ENCODE measurements at regions not wholly inside any gene's neighbourhood (a gene's known extent, or its start where the extent isn't known, plus 50 kb on each side); places are given as distances from the start of the nearest gene placed in this dataset.

DNA sequence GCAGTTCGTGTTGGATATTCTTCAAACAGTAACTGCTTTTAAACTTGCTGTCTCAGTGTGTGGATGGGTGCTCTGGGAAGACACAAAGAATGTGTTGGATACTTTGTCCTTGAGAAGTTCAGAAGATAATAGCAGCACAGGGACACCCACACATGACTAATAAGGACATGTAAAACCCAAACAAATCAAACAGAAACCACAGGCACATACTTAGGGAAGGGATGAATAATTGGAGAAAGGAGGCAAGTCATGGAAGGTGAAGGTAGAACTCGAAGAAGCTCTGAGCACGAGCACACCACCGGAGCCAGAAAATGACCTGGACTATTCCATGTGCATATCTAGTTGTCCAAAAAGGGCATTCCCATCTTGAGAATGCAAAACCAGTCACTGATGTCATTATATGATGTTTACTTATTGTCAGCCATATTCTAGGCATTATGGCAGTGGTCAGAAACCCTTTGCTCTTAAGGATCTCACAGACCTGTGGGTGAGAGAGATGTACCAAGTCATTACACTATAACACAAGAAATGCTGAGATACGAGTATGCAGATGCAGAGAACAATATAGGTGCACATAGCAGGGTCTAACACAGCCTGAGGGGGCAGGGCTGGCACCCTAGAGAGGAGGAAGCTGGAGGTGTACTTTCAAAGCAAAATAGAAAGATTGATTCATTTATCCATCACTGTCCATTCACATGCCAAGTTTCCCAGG, 152.9 kb downstream of the PIK3R1 start:
- H3K27ac Mint-ChIP-seq, result peak overlapping the region in 5 of 7 donors; percentile 33 to 89 (median 58)
- no peaks in the 10 kb centered on the region for H3K27me3 Mint-ChIP-seq (ENCODE audit: low read depth in 3 of 3)
- Histone ChIP-seq H3K4me2 (replicated peaks; ENCODE audit: extremely low read depth, low read length, poor library complexity, severe bottlenecking) (no peak overlapping the region), H3K36me3 (replicated peaks in 1 of 2; ENCODE audit: control insufficient read depth in 1 of 2, insufficient read depth in 2 of 2, low read length in 2 of 2) (no peaks in the 10 kb centered on the region), H3K9me3 (replicated peaks in 1 of 2; ENCODE audit: control insufficient read depth in 1 of 2, insufficient read depth in 1 of 2, low read length in 2 of 2) (no peaks in the 10 kb centered on the region), H4K20me1 (ENCODE audit: insufficient read depth, low read length) (no peaks in the 10 kb centered on the region), H3K4me3 (replicated peaks in 1 of 3; ENCODE audit: low read depth in 2 of 3, low read length in 3 of 3) (no peak overlapping the region), H3K27ac (ENCODE audit: low read depth in 1 of 2, low read length in 2 of 2) (peak overlapping the region in 1 of 2 donors; percentile 63), H3K9ac (ENCODE audit: insufficient read depth, low read length, poor library complexity, severe bottlenecking) (no peak overlapping the region), H3K4me1 (ENCODE audit: control insufficient read depth in 1 of 2, insufficient read depth in 2 of 2, low read length in 2 of 2) (peaks cover 40 to 47% of the 10 kb centered on the region in 2 donors), H2AFZ (ENCODE audit: insufficient read depth, low read depth, low read length, poor library complexity, severe bottlenecking) (no peak overlapping the region), H3K79me2 (ENCODE audit: insufficient read depth, low read length) (no peaks in the 10 kb centered on the region), H3K27me3 (ENCODE audit: control insufficient read depth in 2 of 2, insufficient read depth in 2 of 2, low read length in 2 of 2) (no peaks in the 10 kb centered on the region)
- no peak overlapping the region for H3K4me3 Mint-ChIP-seq
- no peak for DNase-seq
- WGBS (ENCODE audit: insufficient coverage), result 97% methylated on average over 3 of the region's 5 CpGs
- H3K4me1 Mint-ChIP-seq, result peaks cover 51% of the 10 kb centered on the region
- peaks cover 0 to 2% (median 0%) of the 10 kb centered on the region in 7 donors for H3K9me3 Mint-ChIP-seq
- H3K36me3 Mint-ChIP-seq, result no peaks in the 10 kb centered on the region
- intact Hi-C loops (cut with micrococcal nuclease), result no loop called here
- TF ChIP-seq, protein P1, sequence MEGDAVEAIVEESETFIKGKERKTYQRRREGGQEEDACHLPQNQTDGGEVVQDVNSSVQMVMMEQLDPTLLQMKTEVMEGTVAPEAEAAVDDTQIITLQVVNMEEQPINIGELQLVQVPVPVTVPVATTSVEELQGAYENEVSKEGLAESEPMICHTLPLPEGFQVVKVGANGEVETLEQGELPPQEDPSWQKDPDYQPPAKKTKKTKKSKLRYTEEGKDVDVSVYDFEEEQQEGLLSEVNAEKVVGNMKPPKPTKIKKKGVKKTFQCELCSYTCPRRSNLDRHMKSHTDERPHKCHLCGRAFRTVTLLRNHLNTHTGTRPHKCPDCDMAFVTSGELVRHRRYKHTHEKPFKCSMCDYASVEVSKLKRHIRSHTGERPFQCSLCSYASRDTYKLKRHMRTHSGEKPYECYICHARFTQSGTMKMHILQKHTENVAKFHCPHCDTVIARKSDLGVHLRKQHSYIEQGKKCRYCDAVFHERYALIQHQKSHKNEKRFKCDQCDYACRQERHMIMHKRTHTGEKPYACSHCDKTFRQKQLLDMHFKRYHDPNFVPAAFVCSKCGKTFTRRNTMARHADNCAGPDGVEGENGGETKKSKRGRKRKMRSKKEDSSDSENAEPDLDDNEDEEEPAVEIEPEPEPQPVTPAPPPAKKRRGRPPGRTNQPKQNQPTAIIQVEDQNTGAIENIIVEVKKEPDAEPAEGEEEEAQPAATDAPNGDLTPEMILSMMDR (IDR thresholded peaks at IDR 0.05), result no peak

DNA sequence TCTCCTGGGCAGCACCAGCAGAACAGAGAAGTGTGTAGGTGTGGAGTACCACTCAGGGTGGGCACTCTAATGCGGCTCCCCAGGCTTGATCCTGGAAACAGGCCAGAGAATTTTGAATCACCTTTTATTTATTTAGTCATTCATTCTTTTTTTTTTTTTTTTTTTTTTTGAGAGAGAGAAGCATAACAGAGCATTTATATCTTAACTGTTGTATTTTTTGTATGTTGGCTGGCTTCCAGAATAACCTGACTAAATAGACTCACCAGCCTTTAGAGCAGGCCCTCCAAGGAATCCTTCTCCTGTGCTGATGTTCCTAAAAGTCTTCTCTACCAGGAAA, 153.4 kb downstream of the PIK3R1 start:
- Mint-ChIP-seq H3K4me1 (peaks cover 51% of the 10 kb centered on the region), H3K9me3 (peaks cover 0 to 2% (median 0%) of the 10 kb centered on the region in 7 donors), H3K27ac (peak overlapping the region; percentile 5 to 89 (median 74)), H3K4me3 (no peak overlapping the region), H3K27me3 (ENCODE audit: low read depth in 3 of 3) (no peaks in the 10 kb centered on the region), H3K36me3 (no peaks in the 10 kb centered on the region)
- Histone ChIP-seq H3K4me1 (ENCODE audit: control insufficient read depth in 1 of 2, insufficient read depth in 2 of 2, low read length in 2 of 2) (peaks cover 40 to 47% of the 10 kb centered on the region in 2 donors), H3K9ac (ENCODE audit: insufficient read depth, low read length, poor library complexity, severe bottlenecking) (no peak overlapping the region), H3K27me3 (ENCODE audit: control insufficient read depth in 2 of 2, insufficient read depth in 2 of 2, low read length in 2 of 2) (no peaks in the 10 kb centered on the region), H3K79me2 (ENCODE audit: insufficient read depth, low read length) (no peaks in the 10 kb centered on the region), H3K27ac (ENCODE audit: low read depth in 1 of 2, low read length in 2 of 2) (peak overlapping the region in 1 of 2 donors; percentile 63), H2AFZ (ENCODE audit: insufficient read depth, low read depth, low read length, poor library complexity, severe bottlenecking) (no peak overlapping the region), H3K4me2 (replicated peaks; ENCODE audit: extremely low read depth, low read length, poor library complexity, severe bottlenecking) (peak overlapping the region; percentile 67), H4K20me1 (ENCODE audit: insufficient read depth, low read length) (no peaks in the 10 kb centered on the region), H3K36me3 (replicated peaks in 1 of 2; ENCODE audit: control insufficient read depth in 1 of 2, insufficient read depth in 2 of 2, low read length in 2 of 2) (no peaks in the 10 kb centered on the region), H3K4me3 (replicated peaks in 1 of 3; ENCODE audit: low read depth in 2 of 3, low read length in 3 of 3) (peak overlapping the region in 1 of 3 experiments; percentile 59), H3K9me3 (replicated peaks in 1 of 2; ENCODE audit: control insufficient read depth in 1 of 2, insufficient read depth in 1 of 2, low read length in 2 of 2) (no peaks in the 10 kb centered on the region)
- WGBS (ENCODE audit: insufficient coverage), result no CpG with 5 or more reads among the region's 1 CpG
- DNase-seq, result no peak
- intact Hi-C loops (cut with micrococcal nuclease), result no loop called here
- TF ChIP-seq, protein P1 (IDR thresholded peaks at IDR 0.05), result no peak

Data from CD14-positive monocyte (primary cell).